Neutrophil (primary cell): ENCODE measurements at regions not wholly inside any gene's neighbourhood (a gene's known extent, or its start where the extent isn't known, plus 50 kb on each side); places are given as distances from the start of the nearest gene placed in this dataset.

Experiments
- H3K27ac ChIP-seq: fragments of 200-600 bp; sonication (generic); 2 replicates; pipeline ENCODE4 v1.5.1; 2016; ENCODE audit warnings: mild to moderate bottlenecking, moderate library complexity
- H3K27me3 ChIP-seq: fragments of 200-600 bp; sonication (generic); 2 replicates; pipeline ENCODE4 v1.6.0; 2016; ENCODE audit warnings: mild to moderate bottlenecking
- H3K36me3 ChIP-seq: fragments of 200-600 bp; sonication (generic); 2 replicates; pipeline ENCODE4 v1.5.1; 2017
- H3K4me1 ChIP-seq, 2 experiments: fragments of 200-600 bp in 1 of 2; sonication (generic) in 1 of 2; 1 replicate in 1 of 2; 2 replicates in 1 of 2; pipeline versions ENCODE4 v1.5.1 to v1.6.1; 2013 to 2016; ENCODE audit warnings: low read depth in 1 of 2, low read length in 1 of 2, mild to moderate bottlenecking in 1 of 2, moderate library complexity in 1 of 2; ENCODE audit not compliant: control insufficient read depth in 1 of 2, insufficient read depth in 1 of 2
- H3K4me3 ChIP-seq, 2 experiments: fragments of 200-600 bp in 1 of 2; sonication (generic) in 1 of 2; 1 replicate in 1 of 2; 2 replicates in 1 of 2; pipeline ENCODE4 v1.5.1; 2013 to 2016; ENCODE audit warnings: low read depth in 1 of 2, low read length in 1 of 2, mild to moderate bottlenecking in 1 of 2, moderate library complexity in 1 of 2
- H3K9me3 ChIP-seq: fragments of 200-600 bp; sonication (generic); 2 replicates; pipeline ENCODE4 v1.5.1; 2016
- CTCF ChIP-seq: fragments of 200-600 bp; sonication (generic); IDR thresholded peaks from 2 replicates; pipeline ENCODE4 v1.5.1; 2016; ENCODE audit warnings: antibody characterized with exemption

- Histone ChIP-seq H3K4me3 (no peak overlapping the region), H3K4me1 (no peaks in the 10 kb centered on the region), H3K27me3 (no peaks in the 10 kb centered on the region), H3K27ac (no peak overlapping the region), H3K36me3 (no peaks in the 10 kb centered on the region), H3K9me3 (no peaks in the 10 kb centered on the region)
- no peak for TF ChIP-seq CTCF
Observed at GRCh38 chr7:9822458-9823290, 1151.0 kb upstream of the PHF14 start.

GRCh38 chr7:9835199-9835598 lies 1138.5 kb upstream of the PHF14 start:
- Histone ChIP-seq H3K36me3 (no peaks in the 10 kb centered on the region), H3K4me1 (no peaks in the 10 kb centered on the region), H3K27ac (no peak overlapping the region), H3K4me3 (no peak overlapping the region), H3K27me3 (no peaks in the 10 kb centered on the region), H3K9me3 (no peaks in the 10 kb centered on the region)
- TF ChIP-seq CTCF: no peak

GRCh38 chr7:9836671-9837070 lies 1137.0 kb upstream of the PHF14 start:
- Histone ChIP-seq H3K27me3 (no peaks in the 10 kb centered on the region), H3K36me3 (no peaks in the 10 kb centered on the region), H3K27ac (no peak overlapping the region), H3K4me1 (no peaks in the 10 kb centered on the region), H3K9me3 (no peaks in the 10 kb centered on the region), H3K4me3 (no peak overlapping the region)
- no peak for TF ChIP-seq CTCF

GRCh38 chr7:9842301-9842700 lies 1131.4 kb upstream of the PHF14 start:
- H3K4me3 ChIP-seq: no peak overlapping the region
- no peaks in the 10 kb centered on the region for H3K27me3 ChIP-seq
- TF ChIP-seq CTCF: no peak
- no peaks in the 10 kb centered on the region for H3K36me3 ChIP-seq
- H3K27ac ChIP-seq: no peak overlapping the region
- H3K9me3 ChIP-seq: no peaks in the 10 kb centered on the region
- no peaks in the 10 kb centered on the region for H3K4me1 ChIP-seq

- Histone ChIP-seq H3K36me3 (no peaks in the 10 kb centered on the region), H3K4me3 (no peak overlapping the region), H3K27me3 (no peaks in the 10 kb centered on the region), H3K4me1 (no peaks in the 10 kb centered on the region), H3K27ac (no peak overlapping the region), H3K9me3 (no peaks in the 10 kb centered on the region)
- TF ChIP-seq CTCF: no peak
Observed at GRCh38 chr7:9846902-9847301, 1126.8 kb upstream of the PHF14 start.
